ENCODE measurements at regions not wholly inside any gene's neighbourhood (a gene's known extent, or its start where the extent isn't known, plus 50 kb on each side); places are given as distances from the start of the nearest gene placed in this dataset.

DNA sequence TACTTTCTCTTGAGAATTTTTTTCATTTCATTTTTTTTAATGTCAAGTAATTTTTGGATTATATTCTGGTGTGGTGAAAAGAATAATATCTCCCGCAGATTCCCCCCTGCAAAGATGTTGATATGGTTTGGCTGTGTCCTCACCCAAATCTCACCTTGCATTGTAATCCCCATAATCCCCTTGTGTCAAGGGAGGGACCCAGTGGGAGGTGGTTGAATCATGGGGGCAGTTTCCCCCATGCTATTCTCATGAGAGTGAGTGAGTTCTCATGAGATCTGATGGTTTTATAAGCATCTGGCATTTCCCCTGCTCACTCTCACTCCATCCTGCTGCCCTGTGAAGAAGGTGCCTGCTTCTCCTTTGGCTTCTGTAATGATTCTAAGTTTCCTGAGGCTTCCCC lies 58.7 kb upstream of the PMEPA1 start:
- Histone ChIP-seq H3K27ac (replicated peaks) (no peak overlapping the region), H3K4me3 (replicated peaks; ENCODE audit: insufficient read depth, low read length) (no peak overlapping the region), H3K27me3 (ENCODE audit: insufficient read depth, poor library complexity, severe bottlenecking) (peaks cover 4% of the 10 kb centered on the region)
- TF ChIP-seq GABPA (IDR thresholded peaks at IDR 0.05; ENCODE audit: low read depth) (no peak), POLR2AphosphoS5 (IDR thresholded peaks at IDR 0.05; ENCODE audit: low read depth) (no peak), SPI1 (IDR thresholded peaks at IDR 0.05; ENCODE audit: borderline replicate concordance, low read depth) (no peak)
- TF ChIP-seq, protein P1, sequence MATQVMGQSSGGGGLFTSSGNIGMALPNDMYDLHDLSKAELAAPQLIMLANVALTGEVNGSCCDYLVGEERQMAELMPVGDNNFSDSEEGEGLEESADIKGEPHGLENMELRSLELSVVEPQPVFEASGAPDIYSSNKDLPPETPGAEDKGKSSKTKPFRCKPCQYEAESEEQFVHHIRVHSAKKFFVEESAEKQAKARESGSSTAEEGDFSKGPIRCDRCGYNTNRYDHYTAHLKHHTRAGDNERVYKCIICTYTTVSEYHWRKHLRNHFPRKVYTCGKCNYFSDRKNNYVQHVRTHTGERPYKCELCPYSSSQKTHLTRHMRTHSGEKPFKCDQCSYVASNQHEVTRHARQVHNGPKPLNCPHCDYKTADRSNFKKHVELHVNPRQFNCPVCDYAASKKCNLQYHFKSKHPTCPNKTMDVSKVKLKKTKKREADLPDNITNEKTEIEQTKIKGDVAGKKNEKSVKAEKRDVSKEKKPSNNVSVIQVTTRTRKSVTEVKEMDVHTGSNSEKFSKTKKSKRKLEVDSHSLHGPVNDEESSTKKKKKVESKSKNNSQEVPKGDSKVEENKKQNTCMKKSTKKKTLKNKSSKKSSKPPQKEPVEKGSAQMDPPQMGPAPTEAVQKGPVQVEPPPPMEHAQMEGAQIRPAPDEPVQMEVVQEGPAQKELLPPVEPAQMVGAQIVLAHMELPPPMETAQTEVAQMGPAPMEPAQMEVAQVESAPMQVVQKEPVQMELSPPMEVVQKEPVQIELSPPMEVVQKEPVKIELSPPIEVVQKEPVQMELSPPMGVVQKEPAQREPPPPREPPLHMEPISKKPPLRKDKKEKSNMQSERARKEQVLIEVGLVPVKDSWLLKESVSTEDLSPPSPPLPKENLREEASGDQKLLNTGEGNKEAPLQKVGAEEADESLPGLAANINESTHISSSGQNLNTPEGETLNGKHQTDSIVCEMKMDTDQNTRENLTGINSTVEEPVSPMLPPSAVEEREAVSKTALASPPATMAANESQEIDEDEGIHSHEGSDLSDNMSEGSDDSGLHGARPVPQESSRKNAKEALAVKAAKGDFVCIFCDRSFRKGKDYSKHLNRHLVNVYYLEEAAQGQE (IDR thresholded peaks at IDR 0.05; ENCODE audit: insufficient replicate concordance, low read depth), result no peak
- TF ChIP-seq, protein P2, sequence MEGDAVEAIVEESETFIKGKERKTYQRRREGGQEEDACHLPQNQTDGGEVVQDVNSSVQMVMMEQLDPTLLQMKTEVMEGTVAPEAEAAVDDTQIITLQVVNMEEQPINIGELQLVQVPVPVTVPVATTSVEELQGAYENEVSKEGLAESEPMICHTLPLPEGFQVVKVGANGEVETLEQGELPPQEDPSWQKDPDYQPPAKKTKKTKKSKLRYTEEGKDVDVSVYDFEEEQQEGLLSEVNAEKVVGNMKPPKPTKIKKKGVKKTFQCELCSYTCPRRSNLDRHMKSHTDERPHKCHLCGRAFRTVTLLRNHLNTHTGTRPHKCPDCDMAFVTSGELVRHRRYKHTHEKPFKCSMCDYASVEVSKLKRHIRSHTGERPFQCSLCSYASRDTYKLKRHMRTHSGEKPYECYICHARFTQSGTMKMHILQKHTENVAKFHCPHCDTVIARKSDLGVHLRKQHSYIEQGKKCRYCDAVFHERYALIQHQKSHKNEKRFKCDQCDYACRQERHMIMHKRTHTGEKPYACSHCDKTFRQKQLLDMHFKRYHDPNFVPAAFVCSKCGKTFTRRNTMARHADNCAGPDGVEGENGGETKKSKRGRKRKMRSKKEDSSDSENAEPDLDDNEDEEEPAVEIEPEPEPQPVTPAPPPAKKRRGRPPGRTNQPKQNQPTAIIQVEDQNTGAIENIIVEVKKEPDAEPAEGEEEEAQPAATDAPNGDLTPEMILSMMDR (IDR thresholded peaks at IDR 0.05; ENCODE audit: insufficient read depth, low read length), result no peak
- no peak for DNase-seq (ENCODE audit: low read depth in 1 of 2, low spot score in 1 of 2)

DNA sequence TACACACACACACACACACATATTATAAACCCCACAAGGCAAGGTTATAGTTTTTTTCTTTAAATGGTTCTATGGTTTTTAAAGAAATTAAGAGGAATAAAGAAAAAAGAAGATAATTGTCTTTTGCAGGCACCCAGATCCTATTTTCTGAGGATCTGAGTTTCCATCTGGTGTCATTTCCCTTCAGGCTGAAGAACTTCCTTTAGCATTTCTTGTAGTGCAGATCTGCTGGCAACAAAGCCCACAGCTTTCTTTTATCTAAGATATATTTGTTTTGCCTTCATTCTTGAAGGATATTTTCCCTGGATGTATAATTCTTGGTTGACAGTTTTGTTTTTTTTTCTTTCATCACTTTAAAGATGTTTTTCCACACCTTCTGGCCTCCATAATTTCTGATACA lies 57.6 kb upstream of the PMEPA1 start:
- DNase-seq (ENCODE audit: low read depth in 1 of 2, low spot score in 1 of 2), result no peak
- Histone ChIP-seq H3K4me3 (replicated peaks; ENCODE audit: insufficient read depth, low read length) (no peak overlapping the region), H3K27me3 (ENCODE audit: insufficient read depth, poor library complexity, severe bottlenecking) (peaks cover 4% of the 10 kb centered on the region), H3K27ac (replicated peaks) (no peak overlapping the region)
- TF ChIP-seq GABPA (IDR thresholded peaks at IDR 0.05; ENCODE audit: low read depth) (no peak), SPI1 (IDR thresholded peaks at IDR 0.05; ENCODE audit: borderline replicate concordance, low read depth) (no peak), POLR2AphosphoS5 (IDR thresholded peaks at IDR 0.05; ENCODE audit: low read depth) (no peak)
- TF ChIP-seq, protein P1 (IDR thresholded peaks at IDR 0.05; ENCODE audit: insufficient replicate concordance, low read depth), result no peak
- TF ChIP-seq, protein P2 (IDR thresholded peaks at IDR 0.05; ENCODE audit: insufficient read depth, low read length), result no peak

DNA sequence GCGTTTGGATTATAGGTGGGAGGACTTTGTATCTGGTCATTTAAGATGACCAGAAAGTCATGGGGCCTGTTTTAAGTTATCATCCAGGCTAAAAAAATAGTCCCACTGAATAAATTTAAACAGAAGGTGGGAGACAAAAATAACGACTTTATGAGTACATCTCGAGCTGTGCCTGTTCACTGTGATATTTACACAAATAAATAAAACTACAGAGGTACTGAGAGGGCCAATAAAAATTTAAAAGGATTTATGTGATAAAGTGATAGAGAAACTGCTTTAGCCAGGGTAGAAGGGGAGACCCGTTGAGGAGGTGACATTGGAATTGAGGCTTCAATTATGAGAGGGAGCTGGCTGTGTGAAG lies 53.4 kb upstream of the PMEPA1 start:
- no peak overlapping the region for H3K4me3 ChIP-seq (replicated peaks; ENCODE audit: insufficient read depth, low read length)
- H3K27me3 ChIP-seq (ENCODE audit: insufficient read depth, poor library complexity, severe bottlenecking), result peaks cover 4% of the 10 kb centered on the region
- no peak overlapping the region for H3K27ac ChIP-seq (replicated peaks)
- no peak for DNase-seq (ENCODE audit: low read depth in 1 of 2, low spot score in 1 of 2)
- TF ChIP-seq, protein P1 (IDR thresholded peaks at IDR 0.05; ENCODE audit: insufficient replicate concordance, low read depth), result no peak
- no peak for TF ChIP-seq GABPA (IDR thresholded peaks at IDR 0.05; ENCODE audit: low read depth)
- no peak for TF ChIP-seq SPI1 (IDR thresholded peaks at IDR 0.05; ENCODE audit: borderline replicate concordance, low read depth)
- no peak for TF ChIP-seq POLR2AphosphoS5 (IDR thresholded peaks at IDR 0.05; ENCODE audit: low read depth)
- TF ChIP-seq, protein P2 (IDR thresholded peaks at IDR 0.05; ENCODE audit: insufficient read depth, low read length), result no peak
